ENCODE measurements at regions not wholly inside any gene's neighbourhood (a gene's known extent, or its start where the extent isn't known, plus 50 kb on each side); places are given as distances from the start of the nearest gene placed in this dataset.
"Not testable (repeated sequence)": the region's sequence is repeated elsewhere in the genome, so short reads cannot be mapped to it uniquely, and the experiment has no call there.

GRCh38 chr11:122572592-122572991, 82.9 kb upstream of the UBASH3B start:
- TF ChIP-seq CTCF (IDR thresholded peaks at IDR 0.05; ENCODE audit: extremely low read depth, insufficient read depth, missing control alignments) = no peak
- in situ Hi-C loops (cut with MboI; ENCODE audit: low pct_unique_long_range_greater_than_20kb, low sequenced_read_pairs, unreplicated experiment) = no loop called here
- no peak for DNase-seq (ENCODE audit: low spot score)

- no peak for TF ChIP-seq CTCF (IDR thresholded peaks at IDR 0.05; ENCODE audit: extremely low read depth, insufficient read depth, missing control alignments)
- no peak for DNase-seq (ENCODE audit: low spot score)
- in situ Hi-C loops (cut with MboI; ENCODE audit: low pct_unique_long_range_greater_than_20kb, low sequenced_read_pairs, unreplicated experiment) = no loop called here
Observed at GRCh38 chr11:122563761-122564160, 91.8 kb upstream of the UBASH3B start.

GRCh38 chr11:122559734-122560382, 95.7 kb upstream of the UBASH3B start:
- in situ Hi-C loops (cut with MboI; ENCODE audit: low pct_unique_long_range_greater_than_20kb, low sequenced_read_pairs, unreplicated experiment) = no loop called here
- no peak for DNase-seq (ENCODE audit: low spot score)
- no peak for TF ChIP-seq CTCF (IDR thresholded peaks at IDR 0.05; ENCODE audit: extremely low read depth, insufficient read depth, missing control alignments)

GRCh38 chr11:122559218-122559617, 96.3 kb upstream of the UBASH3B start:
- in situ Hi-C loops (cut with MboI; ENCODE audit: low pct_unique_long_range_greater_than_20kb, low sequenced_read_pairs, unreplicated experiment); DNase-seq (ENCODE audit: low spot score): not testable (repeated sequence)

- in situ Hi-C loops (cut with MboI; ENCODE audit: low pct_unique_long_range_greater_than_20kb, low sequenced_read_pairs, unreplicated experiment); DNase-seq (ENCODE audit: low spot score): not testable (repeated sequence)
Observed at GRCh38 chr11:122557163-122557562, 98.4 kb upstream of the UBASH3B start.

- in situ Hi-C loops (cut with MboI; ENCODE audit: low pct_unique_long_range_greater_than_20kb, low sequenced_read_pairs, unreplicated experiment) = no loop called here
- TF ChIP-seq CTCF (IDR thresholded peaks at IDR 0.05; ENCODE audit: extremely low read depth, insufficient read depth, missing control alignments) = no peak
- DNase-seq (ENCODE audit: low spot score) = no peak
Observed at GRCh38 chr11:122556605-122557004, 98.9 kb upstream of the UBASH3B start.

- DNase-seq (ENCODE audit: low spot score) = no peak
- TF ChIP-seq CTCF (IDR thresholded peaks at IDR 0.05; ENCODE audit: extremely low read depth, insufficient read depth, missing control alignments) = no peak
- in situ Hi-C loops (cut with MboI; ENCODE audit: low pct_unique_long_range_greater_than_20kb, low sequenced_read_pairs, unreplicated experiment) = no loop called here
Observed at GRCh38 chr11:122538060-122538459, 117.5 kb upstream of the UBASH3B start.

- no peak for DNase-seq (ENCODE audit: low spot score)
- TF ChIP-seq CTCF (IDR thresholded peaks at IDR 0.05; ENCODE audit: extremely low read depth, insufficient read depth, missing control alignments) = no peak
- in situ Hi-C loops (cut with MboI; ENCODE audit: low pct_unique_long_range_greater_than_20kb, low sequenced_read_pairs, unreplicated experiment) = no loop called here
Observed at GRCh38 chr11:122524898-122525297, 130.6 kb upstream of the UBASH3B start.

All from GM13977 (cell line).